ENCODE measurements at regions not wholly inside any gene's neighbourhood (a gene's known extent, or its start where the extent isn't known, plus 50 kb on each side); places are given as distances from the start of the nearest gene placed in this dataset.

GRCh38 chr5:136674178-136674577 is 308.8 kb upstream of the TRPC7 start:
- no peaks in the 10 kb centered on the region for H3K4me1 ChIP-seq
- H3K36me3 ChIP-seq, result no peaks in the 10 kb centered on the region
- H3K4me3 ChIP-seq, result no peak overlapping the region
- H3K9me3 ChIP-seq (replicated peaks in 1 of 11), result peaks cover 0 to 5% (median 0%) of the 10 kb centered on the region in 11 experiments; a peak in 3 of 22 replicates
- H4K20me1 ChIP-seq, result no peaks in the 10 kb centered on the region
- no peak overlapping the region for H3K9ac ChIP-seq
- H3K4me2 ChIP-seq, result no peak overlapping the region
- H3K27me3 ChIP-seq, result no peaks in the 10 kb centered on the region
- no peak overlapping the region for H3K27ac ChIP-seq
- TF ChIP-seq Cebpa-rat (IDR thresholded peaks at IDR 0.05), result no peak

- no peaks in the 10 kb centered on the region for H3K36me3 ChIP-seq
- no peak overlapping the region for H3K4me3 ChIP-seq
- peaks cover 0 to 15% (median 0%) of the 10 kb centered on the region in 10 experiments; a peak in 5 of 20 replicates for H3K4me1 ChIP-seq
- H3K27ac ChIP-seq, result no peak overlapping the region; a peak in 1 of 22 replicates
- no peak overlapping the region for H3K9ac ChIP-seq
- H3K27me3 ChIP-seq, result no peaks in the 10 kb centered on the region
- peaks cover 0 to 8% (median 0%) of the 10 kb centered on the region in 11 experiments; a peak in 4 of 22 replicates for H3K9me3 ChIP-seq (replicated peaks in 1 of 11)
- H3K4me2 ChIP-seq, result peak overlapping the region in 1 of 11 experiments; percentile 66; a peak in 1 of 22 replicates
- H4K20me1 ChIP-seq, result no peaks in the 10 kb centered on the region
- no peak for TF ChIP-seq Cebpa-rat (IDR thresholded peaks at IDR 0.05)
These were observed 302.4 kb upstream of the TRPC7 start for GRCh38 chr5:136667789-136668188.

DNA sequence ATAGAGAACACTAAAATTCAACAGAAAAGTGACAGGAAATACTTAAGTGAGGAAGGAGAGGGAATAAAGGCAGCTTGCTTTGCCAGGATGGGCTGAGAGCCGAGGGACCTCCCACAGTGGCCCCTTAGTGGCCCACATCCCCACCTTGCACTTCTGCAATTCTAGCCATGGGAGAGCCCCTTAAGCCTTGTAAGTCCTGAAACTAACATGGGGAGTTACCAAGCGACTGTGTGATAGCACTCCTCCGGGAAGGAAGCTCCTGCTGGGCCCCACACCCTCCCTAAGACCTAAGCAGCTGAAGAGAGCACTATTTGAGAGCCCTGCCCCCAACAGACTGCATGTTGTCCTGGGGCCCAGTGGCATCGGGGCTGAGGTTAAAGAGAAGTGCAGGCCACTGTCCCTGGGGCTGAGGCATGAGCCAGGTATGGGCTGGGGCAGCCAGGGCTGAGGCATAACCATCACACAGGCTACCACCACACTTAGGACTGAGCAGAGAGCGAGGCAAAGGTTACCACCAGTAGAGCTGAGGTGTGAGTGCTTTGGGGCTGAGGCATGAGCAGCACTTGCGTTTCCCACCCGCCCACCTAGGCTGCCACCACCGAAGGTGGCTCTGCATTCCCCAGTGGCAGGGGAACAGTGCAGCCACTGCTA is 301.8 kb upstream of the TRPC7 start:
- no peak overlapping the region for H3K9ac ChIP-seq
- H3K27me3 ChIP-seq, result no peaks in the 10 kb centered on the region
- no peaks in the 10 kb centered on the region for H4K20me1 ChIP-seq
- H3K4me2 ChIP-seq, result peak overlapping the region in 3 of 11 experiments; percentile 20 to 66 (median 55); a peak in 4 of 22 replicates
- H3K4me3 ChIP-seq, result no peak overlapping the region
- H3K4me1 ChIP-seq, result peaks cover 0 to 15% (median 0%) of the 10 kb centered on the region in 10 experiments; a peak in 5 of 20 replicates
- H3K27ac ChIP-seq, result peak overlapping the region in 1 of 11 experiments; percentile 10; a peak in 2 of 22 replicates
- H3K9me3 ChIP-seq (replicated peaks in 1 of 11), result peaks cover 0 to 8% (median 0%) of the 10 kb centered on the region in 11 experiments; a peak in 4 of 22 replicates
- H3K36me3 ChIP-seq, result no peaks in the 10 kb centered on the region
- TF ChIP-seq Cebpa-rat (IDR thresholded peaks at IDR 0.05), result no peak

GRCh38 chr5:136665331-136665730 is 300.0 kb upstream of the TRPC7 start:
- no peak for TF ChIP-seq Cebpa-rat (IDR thresholded peaks at IDR 0.05)
- H3K4me1 ChIP-seq, result peaks cover 0 to 15% (median 0%) of the 10 kb centered on the region in 10 experiments; a peak in 5 of 20 replicates
- H3K4me3 ChIP-seq, result no peak overlapping the region

DNA sequence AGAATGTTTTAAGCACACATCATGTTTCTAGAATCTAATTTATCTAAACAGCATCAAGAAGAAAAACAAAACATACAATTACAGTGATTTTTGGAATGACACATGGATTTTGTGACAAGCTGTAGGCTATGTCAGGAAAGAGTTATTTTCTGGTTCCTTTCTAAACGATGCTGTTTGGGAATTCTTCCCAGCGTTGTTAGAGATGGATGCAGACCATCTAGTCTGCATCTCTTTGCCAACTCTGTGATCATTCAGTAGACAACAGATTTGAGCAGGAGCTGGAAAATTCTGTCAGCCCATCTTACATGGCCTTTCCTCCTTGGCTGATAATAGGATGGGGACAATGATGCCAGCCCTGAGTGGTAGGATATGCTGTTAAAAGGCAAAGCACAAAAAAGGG is 295.7 kb upstream of the TRPC7 start:
- Histone ChIP-seq H3K9ac (no peak overlapping the region), H3K9me3 (replicated peaks in 1 of 11) (no peaks in the 10 kb centered on the region), H3K4me2 (no peak overlapping the region), H3K27ac (no peak overlapping the region), H3K4me1 (no peaks in the 10 kb centered on the region), H3K4me3 (no peak overlapping the region), H4K20me1 (no peaks in the 10 kb centered on the region), H3K27me3 (no peaks in the 10 kb centered on the region), H3K36me3 (no peaks in the 10 kb centered on the region)
- TF ChIP-seq Cebpa-rat (IDR thresholded peaks at IDR 0.05), result no peak

More at GRCh38 chr5:136665331-136665730, 300.0 kb upstream of the TRPC7 start:
- no peak overlapping the region for H3K27ac ChIP-seq
- no peaks in the 10 kb centered on the region for H3K36me3 ChIP-seq
- no peak overlapping the region for H3K4me2 ChIP-seq
- no peaks in the 10 kb centered on the region for H4K20me1 ChIP-seq
- H3K9me3 ChIP-seq (replicated peaks in 1 of 11), result peaks cover 0 to 8% (median 0%) of the 10 kb centered on the region in 11 experiments; a peak in 4 of 22 replicates
- no peaks in the 10 kb centered on the region for H3K27me3 ChIP-seq
- H3K9ac ChIP-seq, result no peak overlapping the region

DNA sequence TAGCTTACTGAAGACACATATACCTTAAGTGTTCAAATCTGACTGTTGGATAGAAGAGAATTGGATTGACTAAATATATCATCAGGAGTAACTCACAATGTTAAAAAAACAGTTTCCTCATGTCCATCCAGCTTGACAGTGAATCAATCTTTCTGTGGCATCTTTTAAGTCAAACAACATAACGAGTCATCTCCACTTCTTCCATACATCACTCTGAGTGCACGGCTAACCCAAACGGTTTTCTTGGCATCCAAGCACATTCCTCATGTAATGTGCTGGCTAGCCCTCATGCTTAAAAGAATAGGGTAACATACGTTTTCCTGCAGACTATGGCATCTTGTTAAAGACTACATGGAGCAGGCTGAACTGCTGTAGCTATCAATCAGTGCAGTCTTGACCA is 291.5 kb upstream of the TRPC7 start:
- Histone ChIP-seq H3K4me2 (no peak overlapping the region), H4K20me1 (no peaks in the 10 kb centered on the region), H3K9ac (no peak overlapping the region), H3K36me3 (no peaks in the 10 kb centered on the region), H3K9me3 (replicated peaks in 1 of 11) (peaks cover 6 to 10% (median 9%) of the 10 kb centered on the region in 11 experiments; a peak in 14 of 22 replicates), H3K4me1 (no peaks in the 10 kb centered on the region), H3K27me3 (no peaks in the 10 kb centered on the region), H3K27ac (no peak overlapping the region), H3K4me3 (no peak overlapping the region)
- no peak for TF ChIP-seq Cebpa-rat (IDR thresholded peaks at IDR 0.05)

DNA sequence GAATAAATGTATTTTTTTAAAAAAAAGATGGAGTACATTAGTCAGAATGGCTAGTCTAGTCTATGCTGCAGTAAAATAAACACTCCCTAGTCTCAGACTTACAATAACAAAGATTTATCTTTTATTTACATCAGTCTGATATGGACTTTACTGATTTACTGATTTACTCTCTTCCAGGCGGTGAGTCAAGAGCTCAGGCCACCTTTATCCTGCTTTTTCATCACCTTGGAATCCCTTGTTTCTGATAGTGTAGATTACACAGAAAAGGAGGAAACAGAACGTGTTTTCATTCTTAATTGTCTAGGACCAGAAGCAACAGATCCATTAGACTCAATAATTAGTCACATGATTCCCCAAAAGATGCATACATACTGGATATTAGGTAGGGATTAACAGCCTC is 290.1 kb upstream of the TRPC7 start:
- Histone ChIP-seq H4K20me1 (no peaks in the 10 kb centered on the region), H3K9me3 (replicated peaks in 1 of 11) (peaks cover 7 to 14% (median 10%) of the 10 kb centered on the region in 11 experiments; a peak in 14 of 22 replicates), H3K27ac (no peak overlapping the region), H3K4me3 (no peak overlapping the region), H3K4me1 (no peaks in the 10 kb centered on the region), H3K4me2 (no peak overlapping the region), H3K36me3 (no peaks in the 10 kb centered on the region), H3K9ac (no peak overlapping the region), H3K27me3 (no peaks in the 10 kb centered on the region)
- no peak for TF ChIP-seq Cebpa-rat (IDR thresholded peaks at IDR 0.05)

- no peak overlapping the region for H3K4me3 ChIP-seq
- no peak for TF ChIP-seq Cebpa-rat (IDR thresholded peaks at IDR 0.05)
- peaks cover 0 to 7% (median 0%) of the 10 kb centered on the region in 10 experiments; a peak in 1 of 20 replicates for H3K4me1 ChIP-seq
- no peaks in the 10 kb centered on the region for H3K27me3 ChIP-seq
- peaks cover 0 to 6% (median 3%) of the 10 kb centered on the region in 11 experiments; a peak in 11 of 22 replicates for H3K9me3 ChIP-seq (replicated peaks in 1 of 11)
- no peak overlapping the region for H3K9ac ChIP-seq
- no peak overlapping the region for H3K27ac ChIP-seq
- no peaks in the 10 kb centered on the region for H3K36me3 ChIP-seq
- no peaks in the 10 kb centered on the region for H4K20me1 ChIP-seq
- no peak overlapping the region for H3K4me2 ChIP-seq
These were observed 281.6 kb upstream of the TRPC7 start for GRCh38 chr5:136646915-136647314.

DNA sequence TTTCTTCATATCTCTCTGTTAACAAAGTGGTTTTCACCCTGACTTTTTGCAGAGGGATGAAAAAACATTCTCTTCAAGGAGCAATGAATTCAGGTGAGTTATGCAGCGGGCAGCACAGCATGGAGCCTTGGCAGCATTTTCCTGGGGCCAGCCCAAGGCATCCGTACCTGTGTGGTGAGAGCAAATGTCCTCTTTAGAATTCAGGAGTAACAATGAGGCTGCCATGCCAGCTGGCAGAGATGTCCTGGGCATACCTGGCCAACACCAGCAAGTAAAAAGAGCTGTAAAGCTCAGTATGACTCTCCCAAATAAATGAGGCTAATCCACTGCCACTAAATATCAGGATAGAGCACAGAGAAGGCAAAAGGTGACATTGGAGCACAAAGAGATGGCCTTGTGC is 277.6 kb upstream of the TRPC7 start:
- no peak overlapping the region for H3K4me3 ChIP-seq
- H3K27me3 ChIP-seq, result no peaks in the 10 kb centered on the region
- no peak overlapping the region for H3K27ac ChIP-seq
- H3K4me1 ChIP-seq, result peaks cover 4 to 24% (median 10%) of the 10 kb centered on the region in 10 experiments; a peak in 16 of 20 replicates
- H3K9me3 ChIP-seq (replicated peaks in 1 of 11), result no peaks in the 10 kb centered on the region
- no peaks in the 10 kb centered on the region for H3K36me3 ChIP-seq
- TF ChIP-seq Cebpa-rat (IDR thresholded peaks at IDR 0.05), result no peak
- H3K4me2 ChIP-seq, result no peak overlapping the region
- H4K20me1 ChIP-seq, result no peaks in the 10 kb centered on the region
- H3K9ac ChIP-seq, result no peak overlapping the region

Measured in BLaER1 treated with 17β-estradiol and CSF1 and Interleukin-3, amounts not matched to agents 10 nM and 100 nM (cell line).